ENCODE measurements at regions not wholly inside any gene's neighbourhood (a gene's known extent, or its start where the extent isn't known, plus 50 kb on each side); places are given as distances from the start of the nearest gene placed in this dataset.

DNA sequence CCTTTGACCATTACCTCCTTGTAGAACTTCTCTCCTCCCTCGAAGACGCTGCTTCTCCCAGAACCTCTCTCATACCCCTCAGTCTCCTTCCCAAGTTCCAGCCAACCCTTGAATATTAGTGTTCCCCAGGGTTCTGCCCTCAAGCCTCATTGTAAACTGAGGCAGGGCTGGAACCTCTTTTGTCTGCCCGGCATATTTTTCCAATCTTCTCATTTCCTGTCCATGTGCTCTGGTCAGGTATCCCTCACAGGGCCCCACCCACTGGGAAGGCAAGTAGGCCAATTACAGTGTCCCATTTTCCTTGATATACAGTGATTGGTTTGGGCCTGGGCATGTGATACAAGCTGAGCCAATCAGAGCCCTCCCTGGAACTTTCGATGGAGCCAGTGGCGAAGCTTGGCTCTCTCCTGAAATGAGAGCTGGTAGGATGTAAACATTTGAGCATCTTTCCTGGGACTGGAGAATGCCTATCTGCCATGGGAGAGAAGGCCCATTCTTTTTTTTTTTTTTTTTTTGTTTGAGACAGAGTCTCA is 57.1 kb upstream of the ID3 start:
- no peak for TF ChIP-seq EP300 (IDR thresholded peaks at IDR 0.05)
- TF ChIP-seq, protein P1, sequence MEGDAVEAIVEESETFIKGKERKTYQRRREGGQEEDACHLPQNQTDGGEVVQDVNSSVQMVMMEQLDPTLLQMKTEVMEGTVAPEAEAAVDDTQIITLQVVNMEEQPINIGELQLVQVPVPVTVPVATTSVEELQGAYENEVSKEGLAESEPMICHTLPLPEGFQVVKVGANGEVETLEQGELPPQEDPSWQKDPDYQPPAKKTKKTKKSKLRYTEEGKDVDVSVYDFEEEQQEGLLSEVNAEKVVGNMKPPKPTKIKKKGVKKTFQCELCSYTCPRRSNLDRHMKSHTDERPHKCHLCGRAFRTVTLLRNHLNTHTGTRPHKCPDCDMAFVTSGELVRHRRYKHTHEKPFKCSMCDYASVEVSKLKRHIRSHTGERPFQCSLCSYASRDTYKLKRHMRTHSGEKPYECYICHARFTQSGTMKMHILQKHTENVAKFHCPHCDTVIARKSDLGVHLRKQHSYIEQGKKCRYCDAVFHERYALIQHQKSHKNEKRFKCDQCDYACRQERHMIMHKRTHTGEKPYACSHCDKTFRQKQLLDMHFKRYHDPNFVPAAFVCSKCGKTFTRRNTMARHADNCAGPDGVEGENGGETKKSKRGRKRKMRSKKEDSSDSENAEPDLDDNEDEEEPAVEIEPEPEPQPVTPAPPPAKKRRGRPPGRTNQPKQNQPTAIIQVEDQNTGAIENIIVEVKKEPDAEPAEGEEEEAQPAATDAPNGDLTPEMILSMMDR (IDR thresholded peaks at IDR 0.05): no peak

Measured in upper lobe of left lung (tissue), 4 donors.